Psoas muscle (tissue), 7 donors: ENCODE measurements at regions not wholly inside any gene's neighbourhood (a gene's known extent, or its start where the extent isn't known, plus 50 kb on each side); places are given as distances from the start of the nearest gene placed in this dataset.

Source experiments
- ATAC-seq, 4 donors: fragments of 200-7000 bp; cut with Tn5 transposase; one replicate each; pipeline ENCODE4 v1.9.1; 2020; ENCODE audit warnings: moderate library complexity in 3 of 4, mild to moderate bottlenecking in 2 of 4
- DNase-seq, 2 donors: peaks; one replicate each; pipeline ENCODE4 v3.0.0-alpha.2; 2020
- H3K27ac ChIP-seq: fragments of 200-600 bp; one replicate; pipeline ENCODE4 v1.8.0; 2022
- H3K27me3 ChIP-seq, 3 donors: fragments of 200-600 bp in 1 of 3; one replicate each; pipeline versions ENCODE4 v1.6.1 to v1.8.0; 2013 to 2022; ENCODE audit warnings: low read length in 2 of 3, mild to moderate bottlenecking in 2 of 3, moderate library complexity in 1 of 3; ENCODE audit not compliant: insufficient read depth in 3 of 3
- H3K36me3 ChIP-seq, 2 donors: fragments of 200-600 bp in 1 of 2; one replicate each; pipeline versions ENCODE4 v1.6.1 to v1.8.0; 2013 to 2022; ENCODE audit warnings: low read depth in 1 of 2, mild to moderate bottlenecking in 1 of 2, moderate library complexity in 1 of 2; ENCODE audit not compliant: insufficient read depth in 1 of 2
- H3K4me1 ChIP-seq: fragments of 200-600 bp; one replicate; pipeline ENCODE4 v1.8.0; 2022
- H3K4me3 ChIP-seq: fragments of 200-600 bp; one replicate; pipeline ENCODE4 v1.8.0; 2022; ENCODE audit warnings: mild to moderate bottlenecking
- H3K9me3 ChIP-seq: fragments of 200-600 bp; one replicate; pipeline ENCODE4 v1.8.0; 2022
- WGBS, 3 donors: extraction: QIAGEN DNeasy Blood & Tissue Kit; methylation state at CpG; one replicate each; pipeline versions ENCODE4 v1.1.6 to v1.1.7; 2013; 5-methylcytosine and 5-hydroxymethylcytosine counted together
- intact Hi-C, 2 donors: fragments of 100-400 bp; cut with DNase I; formaldehyde crosslinking; loops; one replicate each; pipeline versions ENCODE4 v1.11.0 to v1.14.2; 2022
- TF ChIP-seq, protein P1 (sequence below): fragments of 200-600 bp; IDR thresholded peaks from one replicate; pipeline ENCODE4 v1.8.0; 2022; ENCODE audit warnings: antibody characterized with exemption
- donor health status: healthy with polysubstance abuse.
- donor health status: DM: no; HTN: no; CAD: no; lungs with moderate emphysema.
- donor health status: Bipolar disorder and iron deficiency.
- donor health status: healthy.
- donor health status: DM: yes; HTN: yes; CAD: no.
- donor health status: DM: no; HTN: no; CAD: no.
- donor health status: DM: yes; HTN: yes; CAD: no.

DNA sequence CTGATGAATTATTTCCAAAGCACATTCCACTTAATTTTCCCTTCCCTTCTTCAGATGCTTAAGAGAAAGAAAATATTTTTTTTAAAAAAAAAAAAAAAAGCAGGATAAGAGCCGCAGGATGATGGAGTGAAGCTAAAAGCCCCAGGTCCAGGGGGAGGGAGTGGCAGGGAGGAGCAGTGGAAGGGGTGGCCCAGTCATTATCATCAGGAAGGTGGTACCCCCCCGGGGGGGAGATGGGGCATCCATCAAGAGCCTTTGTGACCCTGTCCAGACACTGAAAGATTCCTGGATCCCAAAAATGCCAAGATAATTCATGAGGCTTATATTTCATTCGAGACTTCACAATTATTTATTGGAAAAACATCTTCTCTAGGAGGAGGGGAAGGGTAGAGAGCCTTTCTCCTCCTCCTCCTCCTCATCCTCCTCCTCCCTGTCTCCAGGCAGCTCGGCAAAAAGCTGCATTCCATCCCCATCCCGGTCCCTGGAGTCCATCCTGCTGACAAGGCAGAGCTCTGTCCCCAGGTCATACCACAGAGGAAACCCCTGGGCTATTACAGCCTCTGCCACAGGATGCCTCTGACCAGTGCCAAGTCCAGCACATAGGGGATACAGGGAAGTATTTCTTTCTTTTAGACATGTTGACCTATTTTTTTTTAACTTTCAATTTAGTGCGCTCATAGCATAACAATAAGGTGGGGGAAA, 125.3 kb downstream of the TWIST2 start:
- DNase-seq (no peak), ATAC-seq (no peak)
- Histone ChIP-seq H3K9me3 (no peaks in the 10 kb centered on the region), H3K27me3 (peaks cover 0 to 16% (median 4%) of the 10 kb centered on the region in 3 donors), H3K27ac (no peak overlapping the region), H3K36me3 (no peaks in the 10 kb centered on the region), H3K4me3 (no peak overlapping the region), H3K4me1 (no peaks in the 10 kb centered on the region)
- 33 to 41% (median 39%) methylated on average over 6 of the region's 6 CpGs for WGBS, 3 donors
- TF ChIP-seq, protein P1, sequence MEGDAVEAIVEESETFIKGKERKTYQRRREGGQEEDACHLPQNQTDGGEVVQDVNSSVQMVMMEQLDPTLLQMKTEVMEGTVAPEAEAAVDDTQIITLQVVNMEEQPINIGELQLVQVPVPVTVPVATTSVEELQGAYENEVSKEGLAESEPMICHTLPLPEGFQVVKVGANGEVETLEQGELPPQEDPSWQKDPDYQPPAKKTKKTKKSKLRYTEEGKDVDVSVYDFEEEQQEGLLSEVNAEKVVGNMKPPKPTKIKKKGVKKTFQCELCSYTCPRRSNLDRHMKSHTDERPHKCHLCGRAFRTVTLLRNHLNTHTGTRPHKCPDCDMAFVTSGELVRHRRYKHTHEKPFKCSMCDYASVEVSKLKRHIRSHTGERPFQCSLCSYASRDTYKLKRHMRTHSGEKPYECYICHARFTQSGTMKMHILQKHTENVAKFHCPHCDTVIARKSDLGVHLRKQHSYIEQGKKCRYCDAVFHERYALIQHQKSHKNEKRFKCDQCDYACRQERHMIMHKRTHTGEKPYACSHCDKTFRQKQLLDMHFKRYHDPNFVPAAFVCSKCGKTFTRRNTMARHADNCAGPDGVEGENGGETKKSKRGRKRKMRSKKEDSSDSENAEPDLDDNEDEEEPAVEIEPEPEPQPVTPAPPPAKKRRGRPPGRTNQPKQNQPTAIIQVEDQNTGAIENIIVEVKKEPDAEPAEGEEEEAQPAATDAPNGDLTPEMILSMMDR: no peak
- intact Hi-C loops: no loop called here

GRCh38 chr2:238974081-238974480, 126.2 kb downstream of the TWIST2 start:
- intact Hi-C loops: no loop called here
- H3K27me3 ChIP-seq: peaks cover 0 to 16% (median 3%) of the 10 kb centered on the region in 3 donors
- TF ChIP-seq, protein P1: no peak
- H3K36me3 ChIP-seq: no peaks in the 10 kb centered on the region
- no peaks in the 10 kb centered on the region for H3K4me1 ChIP-seq
- WGBS, 3 donors: 40 to 62% (median 53%) methylated on average over 4 of the region's 4 CpGs
- no peak for ATAC-seq
- no peaks in the 10 kb centered on the region for H3K9me3 ChIP-seq
- no peak overlapping the region for H3K4me3 ChIP-seq
- no peak for DNase-seq
- no peak overlapping the region for H3K27ac ChIP-seq

GRCh38 chr2:238974501-238975166, 126.7 kb downstream of the TWIST2 start:
- ATAC-seq (peak in 1 of 4 donors; percentile 29), DNase-seq (no peak)
- Histone ChIP-seq H3K27me3 (peaks cover 0 to 16% (median 0%) of the 10 kb centered on the region in 3 donors), H3K36me3 (no peaks in the 10 kb centered on the region), H3K27ac (no peak overlapping the region), H3K4me1 (no peaks in the 10 kb centered on the region), H3K9me3 (no peaks in the 10 kb centered on the region), H3K4me3 (no peak overlapping the region)
- TF ChIP-seq, protein P1: no peak
- WGBS, 3 donors: 62 to 74% (median 65%) methylated on average over 6 of the region's 6 CpGs
- intact Hi-C loops: no loop called here

DNA sequence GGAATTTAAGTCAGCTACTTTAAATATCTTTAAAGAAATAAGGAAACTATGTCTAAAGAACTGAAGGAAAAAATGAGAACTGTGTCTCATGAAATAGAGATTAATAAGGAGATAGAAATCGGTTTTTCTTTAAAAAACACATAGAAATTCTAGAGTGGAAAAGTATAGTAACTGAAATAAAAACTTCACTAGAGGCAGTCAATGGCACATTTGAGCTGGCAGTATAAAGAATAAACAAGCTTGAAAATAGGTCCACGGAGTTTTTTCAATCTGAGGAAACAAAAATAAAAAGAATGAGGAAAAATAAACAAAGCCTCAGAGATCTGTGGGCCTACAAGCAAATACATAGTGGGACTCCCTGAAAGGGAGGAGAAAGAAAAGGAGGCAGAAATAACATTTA, 127.5 kb downstream of the TWIST2 start:
- WGBS, 3 donors: 70 to 78% (median 77%) methylated on average over 2 of the region's 2 CpGs
- Histone ChIP-seq H3K4me1 (no peaks in the 10 kb centered on the region), H3K27ac (no peak overlapping the region), H3K27me3 (peaks cover 0 to 16% (median 0%) of the 10 kb centered on the region in 3 donors), H3K36me3 (no peaks in the 10 kb centered on the region), H3K4me3 (no peak overlapping the region), H3K9me3 (no peaks in the 10 kb centered on the region)
- intact Hi-C loops: no loop called here
- TF ChIP-seq, protein P1: no peak
- no peak for DNase-seq
- ATAC-seq: no peak
